Hepatic stellate cell (primary cell): ENCODE measurements at regions not wholly inside any gene's neighbourhood (a gene's known extent, or its start where the extent isn't known, plus 50 kb on each side); places are given as distances from the start of the nearest gene placed in this dataset.

Experiments
- DNase-seq: peaks from one replicate; pipeline ENCODE4 v3.0.0; 2011; ENCODE audit warnings: low spot score

DNA sequence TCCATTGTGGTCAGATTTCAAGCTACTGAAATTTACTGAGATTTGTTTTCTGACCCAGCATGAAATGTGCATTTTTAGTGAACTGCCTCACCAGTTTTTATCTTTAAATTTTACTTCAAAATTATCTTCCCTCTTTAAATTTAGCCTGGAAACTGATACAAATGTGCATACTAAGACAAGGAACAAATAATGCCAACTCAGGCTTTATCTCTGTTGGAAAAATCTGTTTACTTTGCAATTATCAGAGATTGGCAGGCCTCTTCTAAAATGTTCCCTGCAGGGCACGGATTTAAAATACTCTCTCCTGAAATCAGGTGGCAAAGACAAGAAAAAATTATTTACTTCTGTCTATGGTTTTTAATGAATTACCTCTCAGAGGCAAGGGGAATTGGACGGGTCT lies 151.0 kb upstream of the PTCH1 start:
- DNase-seq: no peak

DNA sequence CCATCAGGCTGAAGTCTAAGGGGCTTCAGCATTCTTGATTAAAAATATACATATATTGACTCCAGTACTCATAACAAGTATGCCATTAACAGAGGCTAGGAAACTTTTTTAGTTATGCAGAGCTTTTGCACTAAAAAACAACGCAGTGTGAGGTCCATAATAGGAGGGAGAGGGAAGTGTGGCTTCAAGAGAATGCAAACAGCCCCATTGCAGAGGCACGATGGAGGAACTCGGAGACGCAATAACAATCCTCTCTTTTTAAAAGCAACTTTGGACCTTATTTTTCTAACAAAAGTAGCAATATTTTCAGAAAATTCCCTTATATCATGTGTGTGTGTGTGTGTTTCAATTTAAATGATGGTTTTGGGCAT lies 150.0 kb upstream of the PTCH1 start:
- DNase-seq: no peak

DNA sequence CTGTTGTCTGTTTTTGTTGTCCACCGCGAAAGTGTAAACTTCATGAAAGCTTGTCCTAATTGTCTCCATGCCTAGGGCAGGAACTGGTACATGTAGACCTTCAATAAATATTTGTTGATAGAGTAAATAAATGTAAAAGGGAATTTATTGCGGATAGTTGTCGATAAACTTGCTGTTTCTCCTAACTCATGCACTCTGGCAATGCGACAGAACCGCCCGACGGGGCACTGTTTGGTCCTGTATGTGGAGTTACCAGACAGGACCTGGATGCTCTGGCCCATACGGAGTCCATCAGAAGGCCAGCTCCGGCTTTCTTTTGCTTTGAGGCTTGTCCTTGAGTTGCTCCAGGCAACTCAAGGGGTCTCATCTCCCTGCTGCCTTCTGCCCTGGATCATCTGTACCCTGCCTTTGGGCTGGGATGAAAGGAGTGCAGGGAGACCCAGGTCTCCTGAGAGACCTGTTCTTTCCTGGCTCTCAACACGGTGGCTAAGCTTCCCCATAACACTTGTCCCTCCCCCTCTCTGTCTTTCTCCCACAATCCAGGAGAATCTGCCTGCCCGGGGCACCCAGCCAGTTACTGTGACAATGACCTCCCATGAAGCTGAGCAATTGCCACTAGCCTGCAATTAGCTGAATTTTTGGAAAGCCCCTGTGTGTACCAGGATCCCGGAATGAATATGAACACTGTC lies 149.5 kb upstream of the PTCH1 start:
- no peak for DNase-seq

DNA sequence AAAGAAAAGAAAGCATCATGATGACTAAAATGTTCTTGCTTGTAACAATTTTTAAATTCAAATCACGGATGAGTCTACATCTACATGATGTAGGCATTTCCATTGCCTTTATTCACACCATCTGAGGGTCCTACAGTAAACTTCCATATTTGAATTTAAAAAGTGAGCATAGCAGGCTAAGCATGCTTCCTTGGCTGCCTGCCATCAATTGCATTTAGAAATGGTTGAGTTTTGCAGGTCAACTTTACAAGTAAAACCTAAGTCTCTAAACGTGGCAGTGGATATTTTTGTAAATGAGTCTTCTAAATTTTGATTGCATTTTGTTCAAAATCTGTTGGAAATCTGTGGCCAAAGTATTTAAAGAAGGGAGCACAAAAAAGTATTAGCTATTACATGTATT lies 136.5 kb upstream of the PTCH1 start:
- DNase-seq: no peak

DNA sequence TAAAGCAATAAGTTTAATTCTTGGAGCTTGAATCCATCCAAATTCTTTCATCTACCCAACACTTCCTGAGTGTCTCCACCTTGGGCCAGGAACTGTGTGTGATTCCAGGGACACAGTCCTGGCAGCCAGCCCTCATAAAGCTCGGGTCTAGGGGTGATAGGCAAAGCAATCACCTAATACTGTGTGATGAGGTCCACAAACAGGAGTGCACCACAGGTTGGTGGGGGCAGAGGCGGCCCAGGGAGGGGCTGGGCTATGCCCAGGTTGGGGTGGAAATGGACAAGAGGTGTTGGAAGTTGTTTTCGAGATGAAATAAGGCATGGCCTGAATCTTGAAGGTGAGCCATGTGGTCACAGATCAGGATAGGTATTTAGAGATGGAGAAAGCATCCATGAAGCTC lies 133.9 kb upstream of the PTCH1 start:
- no peak for DNase-seq

DNA sequence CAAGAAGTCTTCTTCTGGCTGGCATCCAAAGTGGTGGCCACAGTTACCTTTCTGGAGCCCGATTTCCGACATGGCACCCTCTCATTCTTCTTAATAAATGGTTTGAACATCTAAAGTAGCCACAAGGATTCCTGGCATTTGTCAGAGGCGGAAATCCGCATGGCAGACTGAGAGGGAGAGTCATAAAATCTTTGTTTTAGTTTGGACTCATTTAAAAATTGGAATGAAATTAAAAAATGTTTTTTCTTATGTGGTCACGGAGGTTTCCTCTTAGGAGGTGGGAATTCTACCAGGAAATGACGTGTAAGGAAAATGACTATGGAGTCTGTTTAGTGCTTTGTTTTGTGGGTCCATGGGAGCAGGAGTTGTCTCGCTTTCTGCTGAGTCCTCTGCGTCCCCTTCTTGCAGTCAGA lies 133.0 kb upstream of the PTCH1 start:
- DNase-seq: no peak

DNA sequence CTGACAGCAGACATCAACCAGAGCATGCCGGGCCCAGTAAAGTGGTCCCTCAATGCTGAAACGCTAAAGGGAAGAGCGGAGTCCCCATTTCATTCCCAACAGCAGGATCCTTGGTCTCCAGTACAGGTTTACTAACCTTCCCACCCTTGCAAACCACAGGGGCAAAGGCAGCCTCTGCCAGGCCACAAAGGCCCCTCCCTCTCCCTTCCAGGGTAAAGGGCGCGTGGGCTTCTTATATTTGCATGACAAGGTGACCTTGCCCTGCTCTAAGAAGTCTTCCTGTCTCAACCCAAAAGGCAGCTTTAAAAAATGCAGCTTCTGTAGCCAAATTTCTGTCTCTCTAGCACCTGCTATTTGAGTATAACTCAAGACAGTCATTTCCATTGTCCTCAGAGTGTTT lies 131.5 kb upstream of the PTCH1 start:
- DNase-seq: no peak

DNA sequence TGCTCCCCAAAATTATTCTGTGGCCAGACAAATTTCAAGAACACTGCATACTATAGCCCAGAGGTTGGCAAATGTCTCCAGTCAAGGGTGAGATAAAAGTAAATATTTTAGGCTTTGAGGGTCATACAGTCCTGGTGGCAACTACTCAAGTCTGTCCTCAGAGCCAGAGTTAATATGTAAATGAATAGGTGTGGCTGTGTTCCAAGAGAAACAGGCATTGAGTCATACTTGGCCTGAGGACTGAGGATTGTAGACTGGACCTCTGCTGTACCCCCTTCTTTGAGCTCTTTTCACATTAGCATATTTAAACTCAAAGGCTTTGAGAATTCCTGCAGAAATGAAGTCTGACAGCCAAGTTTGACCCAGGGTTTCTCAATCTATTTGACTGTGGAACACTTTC lies 129.2 kb upstream of the PTCH1 start:
- no peak for DNase-seq

DNA sequence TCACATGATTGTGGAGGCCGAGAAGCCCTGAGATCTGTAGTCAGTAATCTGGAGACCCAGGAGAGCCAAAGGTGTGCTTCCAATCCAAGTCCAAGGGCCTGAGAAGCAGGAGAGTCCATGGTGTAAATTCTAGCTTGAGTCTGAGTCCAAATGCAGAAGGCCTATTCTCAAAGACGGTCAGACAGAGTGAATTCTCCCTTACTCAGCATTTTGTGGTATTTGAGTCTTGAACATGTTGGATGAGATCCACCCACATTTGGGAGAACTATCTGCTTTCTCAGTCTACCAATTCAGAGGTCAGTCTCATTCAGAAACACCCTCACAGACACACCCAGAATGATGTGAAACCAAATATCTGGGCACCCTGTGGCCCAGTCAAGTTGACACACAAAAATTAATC lies 128.8 kb upstream of the PTCH1 start:
- DNase-seq: no peak

DNA sequence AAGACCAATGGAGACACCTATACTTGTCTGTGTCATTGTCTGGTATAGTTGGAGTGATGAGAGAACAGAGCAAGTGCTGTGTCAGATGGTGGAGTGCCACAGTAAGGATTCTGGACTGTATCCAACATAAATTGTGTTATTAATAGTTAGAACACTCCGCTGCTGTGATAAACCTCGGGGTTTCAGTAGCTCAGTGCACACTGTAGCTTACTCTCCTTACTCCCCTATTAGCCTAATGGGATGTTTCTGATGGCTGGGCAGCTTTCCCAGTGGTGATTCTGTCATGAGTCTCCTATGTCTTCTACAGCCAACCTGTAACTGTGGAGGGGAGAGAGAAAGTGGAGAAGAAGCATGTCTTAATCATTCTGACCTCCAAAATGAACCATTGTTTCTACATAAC lies 127.6 kb upstream of the PTCH1 start:
- DNase-seq: no peak

DNA sequence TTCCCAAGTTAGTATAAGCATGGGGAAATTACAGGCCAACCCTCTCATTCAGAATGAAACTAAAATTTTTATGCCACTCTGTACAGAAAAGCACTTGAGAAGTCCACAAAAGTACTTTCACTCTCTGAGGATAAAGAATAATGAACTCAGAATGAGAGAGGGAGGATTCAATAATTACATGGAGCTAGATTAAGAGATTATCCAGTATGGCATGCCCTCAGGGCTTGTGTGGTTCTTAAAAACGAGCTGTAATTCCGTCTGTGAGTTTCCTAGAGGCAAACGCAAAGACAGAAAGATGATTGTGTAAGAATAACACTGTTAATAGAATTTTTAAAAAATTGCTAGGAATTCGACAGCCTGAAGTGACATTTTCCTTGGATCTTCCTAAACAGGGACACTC lies 126.8 kb upstream of the PTCH1 start:
- DNase-seq: no peak

DNA sequence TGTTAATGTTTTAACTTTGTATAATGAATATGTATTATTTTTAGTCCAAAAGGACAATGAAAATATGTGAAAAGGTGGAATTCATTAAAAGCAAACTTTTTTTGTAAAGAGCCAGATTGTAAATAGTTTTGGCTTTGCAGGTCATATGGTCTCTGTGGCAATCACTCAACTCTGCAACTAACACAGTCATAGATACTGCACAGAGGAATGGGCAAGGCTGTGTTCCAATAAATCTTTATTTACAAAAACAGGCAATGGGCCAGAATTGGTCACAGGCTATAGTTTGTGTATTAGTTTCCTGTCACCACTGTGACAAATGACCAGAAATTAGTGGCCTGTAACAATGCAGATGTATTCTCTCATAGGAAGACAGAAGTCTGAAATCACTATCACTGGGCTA lies 125.4 kb upstream of the PTCH1 start:
- no peak for DNase-seq

DNA sequence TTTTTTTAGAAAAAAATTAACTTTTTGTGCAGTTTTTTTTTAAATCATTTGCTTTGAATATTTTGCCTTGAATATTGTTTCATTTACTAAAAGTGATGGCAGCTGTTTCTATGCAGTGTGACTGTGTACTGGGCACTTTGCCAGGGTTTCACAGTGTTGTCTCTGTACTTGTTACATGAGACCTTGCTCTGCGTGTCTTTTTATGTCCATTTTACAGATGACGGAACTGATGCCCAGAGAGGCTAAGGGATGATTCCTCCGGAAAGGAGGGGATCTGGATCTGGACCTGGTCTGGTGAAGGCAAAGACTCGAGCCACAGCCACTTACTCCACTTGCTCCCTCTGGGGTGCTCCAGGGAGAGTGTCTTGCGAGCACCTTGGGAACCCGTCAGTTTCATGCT lies 124.8 kb upstream of the PTCH1 start:
- DNase-seq: no peak

DNA sequence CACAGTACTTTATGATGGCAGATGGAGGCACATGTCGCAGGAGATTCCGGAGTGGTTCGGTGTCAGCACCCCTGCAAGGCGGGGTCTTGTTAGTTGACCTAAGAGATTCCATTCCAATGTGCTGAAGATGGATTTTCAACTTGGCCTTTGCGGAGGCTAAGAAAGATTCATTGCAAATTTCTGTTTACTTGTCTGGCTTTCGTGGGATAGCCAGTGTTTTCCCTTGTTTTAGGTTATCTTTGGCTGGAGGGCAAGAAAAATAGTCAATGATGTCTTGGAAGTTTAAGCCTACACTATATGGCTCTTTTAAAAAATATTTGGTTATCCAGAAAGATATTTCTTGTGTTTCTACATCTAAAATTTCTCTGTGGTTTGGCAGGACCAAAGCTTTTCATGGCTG lies 123.6 kb upstream of the PTCH1 start:
- no peak for DNase-seq

DNA sequence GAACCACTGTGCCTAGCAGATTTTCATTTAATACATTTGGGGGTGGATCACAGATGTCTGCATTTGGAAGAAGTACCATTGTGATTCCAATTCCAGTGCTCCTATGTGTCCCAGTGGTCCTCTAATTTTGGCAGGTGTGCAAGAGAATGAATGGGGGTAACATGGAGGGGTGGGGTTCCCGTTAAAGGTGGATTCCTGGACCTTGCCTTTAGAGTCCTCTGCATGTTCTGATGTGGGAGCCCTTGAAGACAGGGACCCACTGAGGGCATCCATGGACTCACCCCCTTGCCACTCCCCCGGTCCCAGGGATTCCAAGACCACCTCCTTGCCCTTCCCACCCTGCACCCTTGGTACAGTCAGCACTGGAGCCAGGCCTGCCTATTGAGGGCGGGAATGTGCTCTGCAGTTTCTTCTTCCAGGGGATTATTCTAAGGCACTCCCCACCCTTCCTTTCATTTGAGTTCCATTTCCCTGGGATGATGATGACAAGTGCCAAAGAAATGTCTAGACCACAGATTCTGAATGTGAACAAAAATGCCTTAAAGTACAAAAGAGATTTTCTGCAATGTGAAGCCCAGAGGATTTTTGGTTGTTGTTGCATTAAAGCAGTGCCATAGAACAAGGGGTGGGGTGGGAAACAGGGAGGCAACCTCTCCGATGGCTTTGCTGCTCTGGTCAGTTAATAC lies 119.4 kb upstream of the PTCH1 start:
- DNase-seq: no peak

DNA sequence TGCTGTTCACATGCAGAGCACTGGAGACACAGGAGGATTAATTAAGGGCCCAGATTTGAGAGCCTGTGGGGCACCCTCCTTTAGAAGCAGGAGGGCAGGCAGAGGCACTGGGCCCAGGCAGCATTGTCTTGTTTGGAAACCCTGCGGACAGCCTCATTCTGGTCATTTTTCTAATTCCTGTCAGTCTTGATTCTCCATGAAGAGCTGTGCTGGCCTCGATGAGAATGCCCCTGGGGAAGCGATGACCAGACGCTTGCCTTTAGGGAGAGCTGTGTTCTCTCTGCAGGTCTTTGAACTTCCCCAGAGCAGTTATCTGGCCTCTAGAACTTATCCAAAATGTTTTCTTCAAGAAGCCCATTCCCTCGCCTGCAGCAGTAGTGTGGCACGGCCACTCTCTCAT lies 117.8 kb upstream of the PTCH1 start:
- DNase-seq: no peak

DNA sequence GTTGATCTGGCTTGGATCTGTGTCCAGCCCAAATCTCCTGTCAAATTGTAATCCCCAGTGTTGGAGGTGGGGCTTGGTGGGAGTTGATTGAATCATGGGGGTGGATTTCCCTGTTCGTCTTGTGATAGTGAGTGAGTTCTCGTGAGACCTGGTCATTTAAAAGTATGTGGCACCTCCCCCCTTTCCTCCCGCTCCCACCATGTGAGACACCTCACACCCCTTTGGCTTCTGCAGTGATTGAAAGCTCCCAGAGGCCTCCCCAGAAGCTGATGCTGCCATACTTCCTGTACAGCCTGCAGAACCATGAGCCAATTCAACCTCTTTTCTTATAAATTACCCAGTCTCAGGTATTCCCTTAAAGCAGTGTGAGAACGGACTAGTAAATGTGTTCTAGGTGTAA lies 117.3 kb upstream of the PTCH1 start:
- DNase-seq: no peak

DNA sequence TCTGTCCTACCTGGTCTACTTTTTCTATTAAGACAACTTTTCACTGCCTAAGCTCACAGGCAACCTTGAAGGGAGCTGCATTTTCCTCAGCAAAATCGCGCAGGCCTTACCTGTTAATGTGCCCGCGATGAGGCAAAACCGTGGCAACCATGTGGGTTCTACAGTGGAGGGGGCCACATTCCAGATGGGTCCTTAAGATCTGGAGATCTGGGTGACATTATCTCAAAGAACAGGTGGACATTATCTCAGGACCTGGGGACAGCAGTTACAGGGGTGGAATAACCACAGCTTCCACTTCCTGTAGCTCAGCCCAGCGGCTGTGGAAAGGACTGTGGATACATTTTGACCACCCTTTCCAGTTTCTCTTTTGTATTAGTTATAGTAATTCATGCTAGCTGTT lies 112.8 kb upstream of the PTCH1 start:
- DNase-seq: no peak

DNA sequence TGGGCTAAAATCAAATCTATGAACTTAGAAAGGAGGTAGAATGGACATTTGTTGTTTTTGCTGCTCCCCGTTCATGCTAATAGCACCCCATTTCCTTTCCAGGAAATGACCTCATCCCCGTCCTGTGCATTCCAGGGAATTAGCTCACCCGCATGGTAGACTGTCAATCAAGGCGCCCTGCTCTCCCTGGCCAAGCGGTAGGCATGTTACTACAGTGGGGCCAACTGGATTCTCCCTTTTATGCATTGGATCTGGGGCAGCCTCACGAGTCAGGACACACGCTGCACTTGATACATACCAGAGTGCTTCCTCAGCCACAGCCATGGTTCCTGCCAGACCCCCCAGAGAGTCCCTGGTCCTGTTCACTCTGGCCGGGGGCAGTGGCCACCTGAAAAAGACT lies 111.0 kb upstream of the PTCH1 start:
- no peak for DNase-seq

DNA sequence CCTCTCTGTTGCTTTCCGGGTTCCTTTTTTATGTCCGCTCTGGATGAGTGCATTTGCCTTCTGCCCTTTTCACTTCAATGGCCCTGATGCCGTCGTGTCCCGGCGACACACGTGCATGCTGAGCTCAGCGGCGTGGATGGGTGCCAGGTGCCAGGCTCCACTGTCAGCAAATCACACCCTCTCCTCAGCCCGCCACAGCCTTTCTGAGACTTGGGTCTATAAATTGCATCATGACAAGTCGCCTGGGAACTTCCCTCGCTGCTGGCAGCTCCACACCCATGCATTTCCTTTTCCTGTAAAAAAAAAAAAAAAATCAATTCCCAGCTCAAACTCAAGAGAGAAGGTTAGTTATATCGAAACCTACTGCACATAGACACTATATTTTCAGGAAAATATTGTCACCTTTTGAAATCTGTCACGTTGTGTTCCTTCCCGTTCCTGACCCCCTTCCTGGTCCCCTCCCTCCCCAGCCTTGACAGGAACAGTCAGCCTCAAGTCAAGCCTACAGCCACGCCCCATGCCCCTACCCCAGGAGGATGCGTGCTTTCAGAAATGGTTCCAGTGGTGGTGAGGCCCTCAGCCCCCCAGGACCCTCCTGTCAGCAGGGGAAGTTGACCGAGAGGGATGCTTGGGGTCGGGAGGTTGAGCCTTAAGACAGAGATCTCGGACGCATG lies 110.3 kb upstream of the PTCH1 start:
- DNase-seq: no peak

DNA sequence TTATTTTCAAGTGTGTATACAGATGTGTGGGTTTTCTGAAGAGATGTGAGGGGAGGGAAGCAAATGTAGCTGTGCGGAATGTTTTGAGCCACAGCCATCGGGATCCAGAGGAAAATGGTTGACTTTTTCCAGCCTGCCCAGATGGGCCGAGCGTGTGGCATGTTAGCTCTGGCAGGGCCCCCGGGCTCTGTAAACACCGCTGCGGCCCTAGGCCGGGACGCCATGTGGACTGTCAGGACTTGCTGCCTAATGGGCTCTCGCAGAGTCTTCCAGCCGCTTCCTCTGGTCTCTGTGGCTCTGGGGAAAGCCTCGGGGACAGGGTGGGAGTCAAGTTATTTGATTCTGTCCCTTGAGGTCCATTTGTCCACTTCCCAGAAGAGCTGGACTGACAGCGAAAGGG lies 109.6 kb upstream of the PTCH1 start:
- DNase-seq: no peak

DNA sequence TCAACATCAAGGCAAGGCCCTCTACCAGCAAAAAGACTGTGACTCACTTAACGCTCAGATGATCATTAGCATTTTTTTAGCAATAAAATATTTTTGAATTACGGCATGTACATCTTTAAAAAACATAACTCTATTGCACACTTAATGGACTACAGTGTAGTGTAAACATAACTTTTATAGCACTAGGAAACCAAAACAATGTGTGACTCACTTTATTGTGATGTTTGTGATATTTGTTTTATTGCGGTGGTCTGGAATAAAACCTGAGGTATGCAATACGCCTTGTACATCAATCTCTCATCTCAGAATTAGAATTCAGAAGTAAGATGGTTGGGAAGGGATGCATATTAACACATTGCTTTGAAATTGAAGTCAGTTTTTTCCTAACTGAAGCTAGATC lies 106.9 kb upstream of the PTCH1 start:
- no peak for DNase-seq

DNA sequence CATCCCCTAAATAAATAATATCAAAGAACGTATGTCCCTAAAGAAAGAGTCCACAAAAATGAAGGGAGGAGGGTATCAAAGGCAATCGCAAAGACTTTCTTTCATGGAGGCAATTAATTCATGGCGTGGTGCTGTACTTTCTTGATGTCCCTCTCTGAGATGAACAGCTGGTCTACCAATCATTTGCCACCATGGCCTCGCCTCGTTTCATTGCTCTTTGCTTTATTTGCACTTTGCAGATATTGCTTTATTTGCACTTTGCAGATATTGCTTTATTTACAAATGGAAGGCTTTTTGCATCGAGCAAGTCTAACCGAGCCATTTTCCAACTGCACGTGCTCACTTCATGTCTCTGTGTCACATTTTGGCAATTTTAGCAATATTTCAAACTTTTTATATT lies 104.0 kb upstream of the PTCH1 start:
- DNase-seq: no peak

DNA sequence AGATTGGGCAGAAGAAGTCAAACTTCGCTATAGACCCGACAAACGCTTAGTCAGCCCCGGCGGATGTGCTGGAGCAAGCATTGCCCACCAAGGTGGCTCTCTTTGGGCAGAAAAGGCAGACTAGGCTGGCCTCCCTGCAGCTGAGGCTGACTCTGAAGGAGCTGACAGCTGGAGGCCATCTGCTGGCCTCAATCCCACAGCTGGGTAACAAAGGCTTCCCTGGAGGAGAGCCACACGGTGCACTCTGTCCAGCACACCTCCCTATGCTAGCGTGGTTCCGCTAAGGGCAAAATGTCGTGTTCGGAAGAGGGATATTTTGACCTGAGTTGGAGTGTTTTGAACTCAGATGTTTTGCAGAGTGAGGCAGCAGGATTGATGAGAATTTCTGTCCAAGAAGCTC lies 103.5 kb upstream of the PTCH1 start:
- DNase-seq: no peak
